ENCODE measurements at regions not wholly inside any gene's neighbourhood (a gene's known extent, or its start where the extent isn't known, plus 50 kb on each side); places are given as distances from the start of the nearest gene placed in this dataset.

- Histone ChIP-seq H3K36me3 (ENCODE audit: control insufficient read depth in 2 of 2, insufficient read depth in 2 of 2, low read length in 2 of 2) (no peaks in the 10 kb centered on the region), H3K9me3 (ENCODE audit: control insufficient read depth in 2 of 2, low read length in 2 of 2) (no peaks in the 10 kb centered on the region), H3K27me3 (ENCODE audit: control insufficient read depth in 1 of 2, insufficient read depth in 2 of 2, low read length in 2 of 2) (peaks cover 0 to 2% of the 10 kb centered on the region in 2 donors), H3K4me3 (ENCODE audit: low read length in 2 of 2) (no peak overlapping the region), H3K4me1 (ENCODE audit: control insufficient read depth, insufficient read depth, low read length) (peaks cover 7% of the 10 kb centered on the region), H3K9ac (ENCODE audit: low read length in 2 of 2) (no peak overlapping the region), H3K27ac (ENCODE audit: low read length) (no peak overlapping the region)
Measured at GRCh38 chr7:25541094-25541821, 313.0 kb upstream of the NPVF start.

GRCh38 chr7:25541877-25542276 lies 313.6 kb upstream of the NPVF start:
- H3K27ac ChIP-seq (ENCODE audit: low read length): no peak overlapping the region

GRCh38 chr7:25543210-25543609 lies 314.9 kb upstream of the NPVF start:
- peaks cover under 1% of the 10 kb centered on the region for H3K4me1 ChIP-seq (ENCODE audit: control insufficient read depth, insufficient read depth, low read length)
- no peaks in the 10 kb centered on the region for H3K36me3 ChIP-seq (ENCODE audit: control insufficient read depth in 2 of 2, insufficient read depth in 2 of 2, low read length in 2 of 2)
- no peak overlapping the region for H3K4me3 ChIP-seq (ENCODE audit: low read length in 2 of 2)
- H3K27me3 ChIP-seq (ENCODE audit: control insufficient read depth in 1 of 2, insufficient read depth in 2 of 2, low read length in 2 of 2): peaks cover 0 to 2% of the 10 kb centered on the region in 2 donors
- H3K9me3 ChIP-seq (ENCODE audit: control insufficient read depth in 2 of 2, low read length in 2 of 2): no peaks in the 10 kb centered on the region
- no peak overlapping the region for H3K9ac ChIP-seq (ENCODE audit: low read length in 2 of 2)
- no peak overlapping the region for H3K27ac ChIP-seq (ENCODE audit: low read length)

More at GRCh38 chr7:25541877-25542276, 313.6 kb upstream of the NPVF start:
- Histone ChIP-seq H3K27me3 (ENCODE audit: control insufficient read depth in 1 of 2, insufficient read depth in 2 of 2, low read length in 2 of 2) (peaks cover 0 to 2% of the 10 kb centered on the region in 2 donors), H3K4me3 (ENCODE audit: low read length in 2 of 2) (no peak overlapping the region), H3K9ac (ENCODE audit: low read length in 2 of 2) (no peak overlapping the region), H3K4me1 (ENCODE audit: control insufficient read depth, insufficient read depth, low read length) (peaks cover 7% of the 10 kb centered on the region), H3K36me3 (ENCODE audit: control insufficient read depth in 2 of 2, insufficient read depth in 2 of 2, low read length in 2 of 2) (no peaks in the 10 kb centered on the region), H3K9me3 (ENCODE audit: control insufficient read depth in 2 of 2, low read length in 2 of 2) (no peaks in the 10 kb centered on the region)

- no peak overlapping the region for H3K9ac ChIP-seq (ENCODE audit: low read length in 2 of 2)
- peaks cover 0 to 2% of the 10 kb centered on the region in 2 donors for H3K27me3 ChIP-seq (ENCODE audit: control insufficient read depth in 1 of 2, insufficient read depth in 2 of 2, low read length in 2 of 2)
- H3K4me3 ChIP-seq (ENCODE audit: low read length in 2 of 2): no peak overlapping the region
- no peaks in the 10 kb centered on the region for H3K36me3 ChIP-seq (ENCODE audit: control insufficient read depth in 2 of 2, insufficient read depth in 2 of 2, low read length in 2 of 2)
- no peaks in the 10 kb centered on the region for H3K9me3 ChIP-seq (ENCODE audit: control insufficient read depth in 2 of 2, low read length in 2 of 2)
- no peaks in the 10 kb centered on the region for H3K4me1 ChIP-seq (ENCODE audit: control insufficient read depth, insufficient read depth, low read length)
- H3K27ac ChIP-seq (ENCODE audit: low read length): no peak overlapping the region
Measured at GRCh38 chr7:25543798-25544197, 315.5 kb upstream of the NPVF start.

GRCh38 chr7:25544254-25544653 lies 316.0 kb upstream of the NPVF start:
- H3K9ac ChIP-seq (ENCODE audit: low read length in 2 of 2): no peak overlapping the region
- H3K36me3 ChIP-seq (ENCODE audit: control insufficient read depth in 2 of 2, insufficient read depth in 2 of 2, low read length in 2 of 2): no peaks in the 10 kb centered on the region
- H3K9me3 ChIP-seq (ENCODE audit: control insufficient read depth in 2 of 2, low read length in 2 of 2): no peaks in the 10 kb centered on the region
- no peak overlapping the region for H3K4me3 ChIP-seq (ENCODE audit: low read length in 2 of 2)
- H3K27me3 ChIP-seq (ENCODE audit: control insufficient read depth in 1 of 2, insufficient read depth in 2 of 2, low read length in 2 of 2): peaks cover 0 to 2% of the 10 kb centered on the region in 2 donors
- no peaks in the 10 kb centered on the region for H3K4me1 ChIP-seq (ENCODE audit: control insufficient read depth, insufficient read depth, low read length)
- no peak overlapping the region for H3K27ac ChIP-seq (ENCODE audit: low read length)

GRCh38 chr7:25545124-25546008 lies 317.1 kb upstream of the NPVF start:
- Histone ChIP-seq H3K9ac (ENCODE audit: low read length in 2 of 2) (no peak overlapping the region), H3K4me3 (ENCODE audit: low read length in 2 of 2) (no peak overlapping the region), H3K27ac (ENCODE audit: low read length) (no peak overlapping the region), H3K4me1 (ENCODE audit: control insufficient read depth, insufficient read depth, low read length) (no peaks in the 10 kb centered on the region), H3K36me3 (ENCODE audit: control insufficient read depth in 2 of 2, insufficient read depth in 2 of 2, low read length in 2 of 2) (no peaks in the 10 kb centered on the region), H3K9me3 (ENCODE audit: control insufficient read depth in 2 of 2, low read length in 2 of 2) (no peaks in the 10 kb centered on the region), H3K27me3 (ENCODE audit: control insufficient read depth in 1 of 2, insufficient read depth in 2 of 2, low read length in 2 of 2) (peaks cover 0 to 2% of the 10 kb centered on the region in 2 donors)

GRCh38 chr7:25546306-25546705 lies 318.0 kb upstream of the NPVF start:
- Histone ChIP-seq H3K9ac (ENCODE audit: low read length in 2 of 2) (no peak overlapping the region), H3K4me1 (ENCODE audit: control insufficient read depth, insufficient read depth, low read length) (no peaks in the 10 kb centered on the region), H3K4me3 (ENCODE audit: low read length in 2 of 2) (no peak overlapping the region), H3K9me3 (ENCODE audit: control insufficient read depth in 2 of 2, low read length in 2 of 2) (no peaks in the 10 kb centered on the region), H3K27me3 (ENCODE audit: control insufficient read depth in 1 of 2, insufficient read depth in 2 of 2, low read length in 2 of 2) (peaks cover 0 to 2% of the 10 kb centered on the region in 2 donors), H3K27ac (ENCODE audit: low read length) (no peak overlapping the region), H3K36me3 (ENCODE audit: control insufficient read depth in 2 of 2, insufficient read depth in 2 of 2, low read length in 2 of 2) (no peaks in the 10 kb centered on the region)

GRCh38 chr7:25549271-25549921 lies 321.1 kb upstream of the NPVF start:
- Histone ChIP-seq H3K27ac (ENCODE audit: low read length) (no peak overlapping the region), H3K4me3 (ENCODE audit: low read length in 2 of 2) (no peak overlapping the region), H3K9ac (ENCODE audit: low read length in 2 of 2) (no peak overlapping the region), H3K4me1 (ENCODE audit: control insufficient read depth, insufficient read depth, low read length) (no peaks in the 10 kb centered on the region), H3K36me3 (ENCODE audit: control insufficient read depth in 2 of 2, insufficient read depth in 2 of 2, low read length in 2 of 2) (no peaks in the 10 kb centered on the region), H3K9me3 (ENCODE audit: control insufficient read depth in 2 of 2, low read length in 2 of 2) (no peaks in the 10 kb centered on the region), H3K27me3 (ENCODE audit: control insufficient read depth in 1 of 2, insufficient read depth in 2 of 2, low read length in 2 of 2) (peaks cover 0 to 2% of the 10 kb centered on the region in 2 donors)

DNA sequence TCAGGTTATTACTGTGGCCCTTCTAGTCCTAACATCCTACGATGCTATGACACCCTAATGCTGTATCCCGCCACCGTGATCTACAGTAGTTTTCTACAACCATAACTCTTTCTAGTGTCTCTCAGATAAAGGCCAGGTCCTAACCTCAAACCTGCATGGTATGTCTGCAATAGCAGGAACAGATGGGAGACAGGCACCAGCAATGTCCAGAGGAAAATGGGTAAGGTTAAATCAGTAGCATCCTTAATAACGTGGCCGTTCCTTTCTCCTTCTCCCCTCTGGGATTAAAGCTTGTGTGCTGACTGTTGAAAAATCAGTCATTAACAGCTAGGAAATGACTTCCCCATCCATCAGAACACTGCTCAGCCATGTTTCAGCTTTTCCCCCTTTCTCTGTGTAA lies 321.9 kb upstream of the NPVF start:
- Histone ChIP-seq H3K4me1 (ENCODE audit: control insufficient read depth, insufficient read depth, low read length) (no peaks in the 10 kb centered on the region), H3K36me3 (ENCODE audit: control insufficient read depth in 2 of 2, insufficient read depth in 2 of 2, low read length in 2 of 2) (no peaks in the 10 kb centered on the region), H3K27me3 (ENCODE audit: control insufficient read depth in 1 of 2, insufficient read depth in 2 of 2, low read length in 2 of 2) (peaks cover 0 to 2% of the 10 kb centered on the region in 2 donors), H3K9ac (ENCODE audit: low read length in 2 of 2) (no peak overlapping the region), H3K9me3 (ENCODE audit: control insufficient read depth in 2 of 2, low read length in 2 of 2) (no peaks in the 10 kb centered on the region), H3K4me3 (ENCODE audit: low read length in 2 of 2) (no peak overlapping the region), H3K27ac (ENCODE audit: low read length) (no peak overlapping the region)

GRCh38 chr7:25552998-25553397 lies 324.7 kb upstream of the NPVF start:
- Histone ChIP-seq H3K27ac (ENCODE audit: low read length) (no peak overlapping the region), H3K4me1 (ENCODE audit: control insufficient read depth, insufficient read depth, low read length) (no peaks in the 10 kb centered on the region), H3K9ac (ENCODE audit: low read length in 2 of 2) (no peak overlapping the region), H3K9me3 (ENCODE audit: control insufficient read depth in 2 of 2, low read length in 2 of 2) (no peaks in the 10 kb centered on the region), H3K4me3 (ENCODE audit: low read length in 2 of 2) (no peak overlapping the region), H3K36me3 (ENCODE audit: control insufficient read depth in 2 of 2, insufficient read depth in 2 of 2, low read length in 2 of 2) (no peaks in the 10 kb centered on the region), H3K27me3 (ENCODE audit: control insufficient read depth in 1 of 2, insufficient read depth in 2 of 2, low read length in 2 of 2) (no peaks in the 10 kb centered on the region)

Data from stomach smooth muscle (tissue), 2 donors.